ENCODE measurements at regions not wholly inside any gene's neighbourhood (a gene's known extent, or its start where the extent isn't known, plus 50 kb on each side); places are given as distances from the start of the nearest gene placed in this dataset.

- Mint-ChIP-seq H3K9me3 (peaks cover 4% of the 10 kb centered on the region), H3K36me3 (peaks cover 2% of the 10 kb centered on the region), H3K4me3 (no peak overlapping the region), H3K27ac (no peak overlapping the region), H3K27me3 (ENCODE audit: low read depth) (peaks cover 9% of the 10 kb centered on the region), H3K4me1 (peaks cover 12% of the 10 kb centered on the region)
- DNase-seq (ENCODE audit: low spot score in 2 of 2, unreplicated experiment in 2 of 2), result no peak
- TF ChIP-seq, protein P1, sequence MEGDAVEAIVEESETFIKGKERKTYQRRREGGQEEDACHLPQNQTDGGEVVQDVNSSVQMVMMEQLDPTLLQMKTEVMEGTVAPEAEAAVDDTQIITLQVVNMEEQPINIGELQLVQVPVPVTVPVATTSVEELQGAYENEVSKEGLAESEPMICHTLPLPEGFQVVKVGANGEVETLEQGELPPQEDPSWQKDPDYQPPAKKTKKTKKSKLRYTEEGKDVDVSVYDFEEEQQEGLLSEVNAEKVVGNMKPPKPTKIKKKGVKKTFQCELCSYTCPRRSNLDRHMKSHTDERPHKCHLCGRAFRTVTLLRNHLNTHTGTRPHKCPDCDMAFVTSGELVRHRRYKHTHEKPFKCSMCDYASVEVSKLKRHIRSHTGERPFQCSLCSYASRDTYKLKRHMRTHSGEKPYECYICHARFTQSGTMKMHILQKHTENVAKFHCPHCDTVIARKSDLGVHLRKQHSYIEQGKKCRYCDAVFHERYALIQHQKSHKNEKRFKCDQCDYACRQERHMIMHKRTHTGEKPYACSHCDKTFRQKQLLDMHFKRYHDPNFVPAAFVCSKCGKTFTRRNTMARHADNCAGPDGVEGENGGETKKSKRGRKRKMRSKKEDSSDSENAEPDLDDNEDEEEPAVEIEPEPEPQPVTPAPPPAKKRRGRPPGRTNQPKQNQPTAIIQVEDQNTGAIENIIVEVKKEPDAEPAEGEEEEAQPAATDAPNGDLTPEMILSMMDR (IDR thresholded peaks at IDR 0.05; ENCODE audit: unreplicated experiment), result no peak
These were observed 99.7 kb upstream of the PITRM1 start for GRCh38 chr10:3272300-3272699.

DNA sequence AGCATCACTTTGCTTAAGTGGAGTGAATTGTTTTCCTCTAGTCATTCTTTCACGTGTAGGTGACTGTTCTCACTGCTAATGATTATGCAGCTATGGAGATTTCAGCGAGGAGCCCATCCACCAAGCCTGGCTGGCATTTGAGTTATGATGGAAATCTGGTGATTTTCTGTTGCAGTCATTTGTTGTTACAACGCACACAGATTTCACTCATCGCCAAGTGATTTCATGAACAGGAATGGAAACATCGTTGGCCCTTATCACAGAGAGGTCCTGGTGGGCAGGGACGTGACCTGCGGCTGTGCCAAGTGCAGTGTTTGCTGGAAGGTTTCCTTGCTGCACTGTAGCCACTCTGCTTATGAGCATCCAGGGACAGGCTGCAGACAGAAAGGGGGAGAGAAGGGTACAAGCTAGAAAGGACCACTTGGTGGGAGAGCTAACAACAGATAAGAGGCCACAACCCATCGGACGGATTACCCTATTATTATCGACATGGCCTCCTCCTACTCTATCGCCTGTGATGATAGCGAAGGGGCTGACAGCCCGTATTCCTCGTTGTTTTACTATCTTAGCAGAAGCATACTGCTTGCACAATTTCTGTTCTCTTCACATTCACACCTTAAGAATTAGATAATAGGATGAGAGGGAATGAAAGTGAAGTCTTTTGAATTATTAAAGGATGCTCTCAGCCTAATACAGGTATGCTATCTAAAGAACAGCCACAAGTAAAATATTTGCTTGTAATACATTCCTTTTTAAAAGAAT, 99.0 kb upstream of the PITRM1 start:
- H3K9me3 Mint-ChIP-seq, result peaks cover 4% of the 10 kb centered on the region
- no peak overlapping the region for H3K4me3 Mint-ChIP-seq
- peaks cover 6% of the 10 kb centered on the region for H3K27me3 Mint-ChIP-seq (ENCODE audit: low read depth)
- H3K4me1 Mint-ChIP-seq, result peaks cover 11% of the 10 kb centered on the region
- TF ChIP-seq, protein P1 (IDR thresholded peaks at IDR 0.05; ENCODE audit: unreplicated experiment), result no peak
- peaks cover 2% of the 10 kb centered on the region for H3K36me3 Mint-ChIP-seq
- DNase-seq (ENCODE audit: low spot score in 2 of 2, unreplicated experiment in 2 of 2), result no peak
- no peak overlapping the region for H3K27ac Mint-ChIP-seq

GRCh38 chr10:3270577-3271316, 98.2 kb upstream of the PITRM1 start:
- Mint-ChIP-seq H3K4me1 (peaks cover 11% of the 10 kb centered on the region), H3K9me3 (peaks cover 4% of the 10 kb centered on the region), H3K27me3 (ENCODE audit: low read depth) (peaks cover 6% of the 10 kb centered on the region), H3K36me3 (peaks cover 2% of the 10 kb centered on the region), H3K4me3 (no peak overlapping the region), H3K27ac (no peak overlapping the region)
- TF ChIP-seq, protein P1 (IDR thresholded peaks at IDR 0.05; ENCODE audit: unreplicated experiment), result no peak
- DNase-seq (ENCODE audit: low spot score in 2 of 2, unreplicated experiment in 2 of 2), result no peak

GRCh38 chr10:3268025-3268424, 95.4 kb upstream of the PITRM1 start:
- Mint-ChIP-seq H3K27ac (no peak overlapping the region), H3K27me3 (ENCODE audit: low read depth) (peaks cover 4% of the 10 kb centered on the region), H3K36me3 (no peaks in the 10 kb centered on the region), H3K4me3 (no peak overlapping the region), H3K9me3 (no peaks in the 10 kb centered on the region), H3K4me1 (peaks cover 15% of the 10 kb centered on the region)
- DNase-seq (ENCODE audit: low spot score in 2 of 2, unreplicated experiment in 2 of 2), result no peak
- TF ChIP-seq, protein P1 (IDR thresholded peaks at IDR 0.05; ENCODE audit: unreplicated experiment), result no peak

GRCh38 chr10:3265088-3265487, 92.5 kb upstream of the PITRM1 start:
- Mint-ChIP-seq H3K27ac (no peak overlapping the region), H3K4me1 (peaks cover 13% of the 10 kb centered on the region), H3K9me3 (no peaks in the 10 kb centered on the region), H3K36me3 (no peaks in the 10 kb centered on the region), H3K4me3 (no peak overlapping the region), H3K27me3 (ENCODE audit: low read depth) (peaks cover 2% of the 10 kb centered on the region)
- no peak for DNase-seq (ENCODE audit: low spot score in 2 of 2, unreplicated experiment in 2 of 2)
- TF ChIP-seq, protein P1 (IDR thresholded peaks at IDR 0.05; ENCODE audit: unreplicated experiment), result no peak

Data from mesothelial cell of epicardium (in vitro differentiated cells).